Neural cell (in vitro differentiated cells): ENCODE measurements at regions not wholly inside any gene's neighbourhood (a gene's known extent, or its start where the extent isn't known, plus 50 kb on each side); places are given as distances from the start of the nearest gene placed in this dataset.

Source experiments
- H2AFZ ChIP-seq: fragments of 200-600, 300-800 bp; sonication (generic), shearing (Covaris generic); 2 replicates; pipeline ENCODE4 v1.6.0; 2014; ENCODE audit warnings: low read depth, mild to moderate bottlenecking, antibody characterized with exemption, low read length, moderate library complexity
- H3F3A ChIP-seq: fragments of 200-600 bp; shearing (Covaris generic); 2 replicates; pipeline ENCODE4 v1.6.1; 2016; ENCODE audit warnings: mild to moderate bottlenecking, moderate library complexity, mixed read lengths, antibody characterized with exemption, low read length; ENCODE audit not compliant: insufficient read depth, poor library complexity, severe bottlenecking
- H3K27ac ChIP-seq: fragments of 200-600, 300-800 bp; sonication (generic), shearing (Covaris generic); 2 replicates; pipeline ENCODE4 v1.5.1; 2014; ENCODE audit warnings: mild to moderate bottlenecking, low read length, moderate library complexity
- H3K27me3 ChIP-seq: fragments of 300-800, 200-600 bp; sonication (generic), shearing (Covaris generic); 2 replicates; pipeline ENCODE4 v1.6.0; 2014; ENCODE audit warnings: mild to moderate bottlenecking, low read depth, low read length, moderate library complexity; ENCODE audit not compliant: insufficient read depth
- H3K36me3 ChIP-seq: fragments of 300-800, 200-600 bp; sonication (generic), shearing (Covaris generic); 2 replicates; pipeline ENCODE4 v1.5.1; 2014; ENCODE audit warnings: mild to moderate bottlenecking, antibody characterized with exemption, low read length, moderate library complexity; ENCODE audit not compliant: insufficient read depth
- H3K4me2 ChIP-seq: fragments of 300-800, 200-600 bp; sonication (generic), shearing (Covaris generic); 2 replicates; pipeline ENCODE4 v1.6.0; 2014; ENCODE audit warnings: mild to moderate bottlenecking, low read length
- H3K4me3 ChIP-seq: fragments of 300-800, 200-600 bp; sonication (generic), shearing (Covaris generic); 2 replicates; pipeline ENCODE4 v1.5.1; 2014; ENCODE audit warnings: mild to moderate bottlenecking, low read length, moderate library complexity
- H3K79me2 ChIP-seq: fragments of 200-600 bp; shearing (Covaris generic); replicated peaks from 2 replicates; pipeline ENCODE4 v1.6.0; 2014; ENCODE audit warnings: mild to moderate bottlenecking, low read length, moderate library complexity; ENCODE audit not compliant: insufficient read depth
- H3K9ac ChIP-seq: fragments of 300-800, 200-600 bp; sonication (generic), shearing (Covaris generic); 2 replicates; pipeline ENCODE4 v1.6.1; 2016; ENCODE audit warnings: mild to moderate bottlenecking, low read length, mixed read lengths
- H3K9me2 ChIP-seq: fragments of 200-600 bp; shearing (Covaris generic); 2 replicates; pipeline ENCODE4 v1.6.1; 2016; ENCODE audit warnings: mild to moderate bottlenecking, low read length, mixed read lengths; ENCODE audit not compliant: insufficient read depth
- H3K9me3 ChIP-seq: fragments of 200-600, 300-800 bp; sonication (generic), shearing (Covaris generic); 2 replicates; pipeline ENCODE4 v1.6.1; 2016; ENCODE audit warnings: mild to moderate bottlenecking, mixed run types, low read length, moderate library complexity, mixed read lengths
- H4K20me1 ChIP-seq: fragments of 200-600 bp; shearing (Covaris generic); 2 replicates; pipeline ENCODE4 v1.6.1; 2016; ENCODE audit warnings: mild to moderate bottlenecking, mixed run types; ENCODE audit not compliant: insufficient read depth
- CTCF ChIP-seq: fragments of 450-650 bp; IDR thresholded peaks from 2 replicates; pipeline ENCODE4 v1.5.1; 2014; ENCODE audit warnings: antibody characterized with exemption, mild to moderate bottlenecking, moderate library complexity; ENCODE audit not compliant: poor library complexity, severe bottlenecking
- EP300 ChIP-seq: fragments of 450-650 bp; conservative IDR thresholded peaks from 2 replicates; pipeline ENCODE4 v1.6.1; 2014; ENCODE audit warnings: antibody characterized with exemption, mild to moderate bottlenecking, moderate library complexity; ENCODE audit not compliant: poor library complexity, severe bottlenecking
- EZH2 ChIP-seq: fragments of 200-600, 300-800 bp; shearing (Covaris generic), sonication (generic); IDR thresholded peaks from 2 replicates; pipeline ENCODE4 v1.6.1; 2014; ENCODE audit warnings: antibody characterized with exemption, low read length, borderline replicate concordance, mild to moderate bottlenecking; ENCODE audit not compliant: insufficient read depth, poor library complexity, severe bottlenecking
- MXI1 ChIP-seq: fragments of 450-650 bp; conservative IDR thresholded peaks from 2 replicates; pipeline ENCODE4 v1.6.1; 2014; ENCODE audit warnings: antibody characterized with exemption, mild to moderate bottlenecking; ENCODE audit not compliant: poor library complexity, severe bottlenecking
- POLR2AphosphoS5 ChIP-seq: IDR thresholded peaks from 2 replicates; pipeline ENCODE4 v1.6.1; 2012
- RAD21 ChIP-seq: fragments of 450-650 bp; conservative IDR thresholded peaks from 2 replicates; pipeline ENCODE4 v1.6.1; 2014; ENCODE audit warnings: antibody characterized with exemption, mild to moderate bottlenecking, moderate library complexity
- REST ChIP-seq: IDR thresholded peaks from 2 replicates; pipeline ENCODE4 v1.6.1; 2012; ENCODE audit warnings: borderline replicate concordance
- SMC3 ChIP-seq: fragments of 450-650 bp; conservative IDR thresholded peaks from 2 replicates; pipeline ENCODE4 v1.6.1; 2014; ENCODE audit warnings: antibody characterized with exemption, mild to moderate bottlenecking, moderate library complexity; ENCODE audit not compliant: poor library complexity
- TAF1 ChIP-seq: IDR thresholded peaks from 2 replicates; pipeline ENCODE4 v1.6.1; 2012; ENCODE audit warnings: low read depth

GRCh38 chr5:96134886-96135285 is 173.2 kb upstream of the ELL2 start:
- Histone ChIP-seq H3K9ac (no peak overlapping the region), H3K27ac (no peak overlapping the region), H2AFZ (no peak overlapping the region), H3K27me3 (no peaks in the 10 kb centered on the region), H3K4me3 (no peak overlapping the region), H3K9me2 (no peaks in the 10 kb centered on the region), H3K79me2 (no peaks in the 10 kb centered on the region), H3K36me3 (no peaks in the 10 kb centered on the region), H3K4me2 (no peak overlapping the region), H3F3A (no peaks in the 10 kb centered on the region), H3K9me3 (no peaks in the 10 kb centered on the region), H4K20me1 (no peaks in the 10 kb centered on the region)
- no peak for TF ChIP-seq MXI1
- TF ChIP-seq POLR2AphosphoS5: no peak
- no peak for TF ChIP-seq SMC3
- TF ChIP-seq CTCF: no peak

- no peaks in the 10 kb centered on the region for H3K9me3 ChIP-seq
- H3K9ac ChIP-seq: no peak overlapping the region
- TF ChIP-seq REST: no peak
- no peak for TF ChIP-seq RAD21
- no peak for TF ChIP-seq MXI1
- TF ChIP-seq EZH2: no peak
- TF ChIP-seq POLR2AphosphoS5: no peak
- no peak for TF ChIP-seq TAF1
- no peak for TF ChIP-seq EP300
- TF ChIP-seq CTCF: no peak
- no peak for TF ChIP-seq SMC3
- no peaks in the 10 kb centered on the region for H3K36me3 ChIP-seq
- H3K27me3 ChIP-seq: no peaks in the 10 kb centered on the region
- H3K4me3 ChIP-seq: no peak overlapping the region
- no peaks in the 10 kb centered on the region for H3K79me2 ChIP-seq
- no peaks in the 10 kb centered on the region for H3K9me2 ChIP-seq
- H3K27ac ChIP-seq: no peak overlapping the region
- no peak overlapping the region for H2AFZ ChIP-seq
- H3K4me2 ChIP-seq: no peak overlapping the region
- H4K20me1 ChIP-seq: no peaks in the 10 kb centered on the region
- no peaks in the 10 kb centered on the region for H3F3A ChIP-seq
Observed at GRCh38 chr5:96133341-96134079, 171.9 kb upstream of the ELL2 start.
